CD1c-positive myeloid dendritic cell (primary cell): ENCODE measurements at regions not wholly inside any gene's neighbourhood (a gene's known extent, or its start where the extent isn't known, plus 50 kb on each side); places are given as distances from the start of the nearest gene placed in this dataset.
"Not testable (repeated sequence)": the region's sequence is repeated elsewhere in the genome, so short reads cannot be mapped to it uniquely, and the experiment has no call there.

Source experiments
- DNase-seq: peaks from one replicate; pipeline ENCODE4 v3.0.0-alpha.2; 2016; ENCODE audit errors: extremely low spot score

GRCh38 chr5:125412561-125413495, 666.4 kb upstream of the ZNF608 start:
- no peak for DNase-seq

- no peak for DNase-seq
These were observed 667.2 kb upstream of the ZNF608 start for GRCh38 chr5:125413496-125414274.

DNA sequence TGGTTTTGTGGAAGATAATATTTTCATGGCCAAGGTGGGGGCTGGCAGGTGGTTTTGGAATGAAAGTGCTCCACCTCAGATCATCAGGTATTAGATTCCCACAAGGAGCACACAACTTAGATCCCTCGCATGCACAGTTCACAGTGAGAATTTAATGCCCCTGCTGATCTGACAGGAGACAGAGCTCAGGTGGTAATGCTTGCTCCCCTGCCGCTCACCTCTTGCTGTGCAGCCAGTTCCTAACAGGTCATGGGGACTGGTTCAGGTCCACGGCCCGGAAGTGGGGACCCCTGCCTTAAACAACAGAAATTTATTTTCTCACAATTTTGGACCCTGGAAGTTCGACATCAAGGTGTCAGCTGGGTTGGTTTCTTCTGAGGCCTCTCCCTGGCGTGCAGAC, 668.7 kb upstream of the ZNF608 start:
- no peak for DNase-seq

- no peak for DNase-seq
These were observed 669.6 kb upstream of the ZNF608 start for GRCh38 chr5:125416055-125416454.

DNA sequence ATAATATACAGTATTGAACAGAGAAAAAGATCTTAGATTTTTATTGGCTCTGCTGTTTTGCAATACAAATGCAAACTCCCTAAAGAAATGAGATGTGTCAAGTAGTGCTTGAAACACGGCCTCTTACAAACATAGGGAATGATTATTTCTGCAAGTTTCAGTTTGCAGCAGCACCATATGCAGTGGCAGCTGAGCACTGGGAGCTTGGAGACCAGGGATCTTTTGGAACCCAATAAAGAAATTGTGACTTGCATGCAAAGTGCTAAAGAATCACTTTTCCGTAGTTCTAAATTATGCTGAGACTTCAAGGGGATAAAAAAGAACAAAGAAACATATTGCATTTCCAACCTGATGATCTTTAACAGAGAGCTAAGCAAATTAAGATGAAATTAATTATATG, 674.6 kb upstream of the ZNF608 start:
- no peak for DNase-seq

DNA sequence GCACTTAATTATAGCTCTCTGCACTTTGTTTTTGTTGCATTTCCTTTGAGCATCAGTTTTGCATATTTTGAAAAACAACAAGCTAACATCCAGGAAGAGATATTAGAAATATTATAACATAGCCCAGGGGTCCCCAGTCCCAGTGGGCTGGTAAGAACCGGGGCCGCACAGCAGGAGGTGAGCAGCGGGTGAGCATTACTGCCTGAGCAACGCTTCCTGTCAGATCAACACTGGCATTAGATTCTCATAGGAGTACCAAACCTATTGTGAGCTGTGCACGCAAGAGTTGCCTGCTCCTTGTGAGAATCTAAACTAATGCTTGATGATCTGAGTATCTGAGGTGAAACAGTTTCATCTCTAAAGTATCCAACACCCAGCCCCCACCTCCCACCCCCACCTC, 675.9 kb upstream of the ZNF608 start:
- DNase-seq, result no peak

GRCh38 chr5:125424402-125425141, 678.1 kb upstream of the ZNF608 start:
- no peak for DNase-seq

- DNase-seq, result no peak
These were observed 683.1 kb upstream of the ZNF608 start for GRCh38 chr5:125429498-125429897.

GRCh38 chr5:125433457-125433856, 687.0 kb upstream of the ZNF608 start:
- no peak for DNase-seq

DNA sequence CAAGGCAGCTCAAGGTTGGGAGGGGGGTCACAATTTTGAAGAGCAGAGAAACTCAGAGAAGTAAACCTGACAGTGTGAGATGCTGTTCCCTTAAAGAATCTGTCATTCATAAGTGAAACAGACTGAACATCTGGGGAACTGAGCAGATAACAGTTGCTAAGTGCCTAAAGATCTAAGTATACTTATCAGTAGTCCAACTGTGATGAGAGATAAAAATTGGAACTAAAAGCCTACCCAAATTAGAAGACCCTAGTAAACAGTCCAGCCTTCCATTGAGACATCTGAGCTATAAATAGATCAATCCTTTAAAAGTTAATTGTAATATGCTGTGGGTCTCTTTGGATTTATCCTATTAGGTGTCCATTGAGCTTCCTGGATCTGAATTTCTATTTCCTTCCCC, 692.8 kb upstream of the ZNF608 start:
- no peak for DNase-seq

DNA sequence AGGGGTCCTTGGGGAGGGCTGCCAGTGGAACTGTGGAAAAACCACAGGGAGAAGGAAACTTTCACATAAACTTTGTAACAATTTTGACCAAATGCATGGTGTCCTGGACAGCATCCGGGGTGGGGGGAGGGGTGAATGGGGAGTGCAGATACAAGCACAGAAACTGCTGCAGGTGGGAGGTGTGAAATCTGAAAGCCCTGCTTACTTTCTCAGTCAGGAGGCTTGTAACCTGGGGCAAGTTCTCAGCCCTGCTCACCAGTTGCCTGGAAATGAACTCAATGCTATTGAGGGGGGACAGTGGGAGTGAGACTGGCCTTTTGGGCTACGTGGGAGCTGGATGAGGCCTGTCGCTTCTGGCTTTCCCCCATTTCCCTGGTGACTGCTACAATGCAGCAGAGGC, 694.5 kb upstream of the ZNF608 start:
- DNase-seq, result no peak

DNA sequence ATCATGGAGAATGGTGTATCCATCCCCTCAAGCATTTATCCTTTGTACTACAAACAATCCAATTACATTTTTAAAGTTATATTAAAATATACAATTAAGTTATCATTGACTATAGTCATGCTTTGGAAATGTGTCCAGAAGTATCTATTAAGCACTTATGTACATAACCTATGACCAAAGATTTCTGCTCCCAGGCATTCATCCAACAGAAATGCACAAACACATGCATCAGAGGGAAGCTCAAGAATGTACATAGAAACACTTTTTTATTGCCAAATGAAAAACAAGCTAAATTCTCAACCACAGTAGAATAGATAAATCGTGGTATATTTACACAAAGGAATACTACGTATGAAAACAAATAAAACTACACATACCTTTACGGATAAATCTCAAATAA, 700.5 kb upstream of the ZNF608 start:
- no peak for DNase-seq

DNA sequence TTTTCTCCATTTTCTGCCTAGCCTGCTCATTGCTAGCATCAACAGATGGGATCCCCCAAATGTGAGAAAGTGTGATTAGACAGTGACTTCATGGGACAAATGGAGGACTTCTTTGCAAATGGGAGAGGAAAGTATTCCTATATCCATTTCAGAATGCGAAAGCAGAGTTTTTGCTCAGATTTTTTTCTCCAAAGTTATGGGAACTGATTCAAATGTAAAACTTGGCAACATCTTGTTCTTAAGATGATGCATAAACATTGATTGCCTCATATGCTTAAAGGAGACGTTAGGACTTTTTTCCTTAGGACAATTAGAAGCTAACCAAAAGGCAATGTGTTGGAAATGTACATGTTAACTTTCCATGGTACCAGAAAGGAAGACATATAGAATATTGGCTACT, 704.3 kb upstream of the ZNF608 start:
- no peak for DNase-seq

GRCh38 chr5:125451622-125452021, 705.2 kb upstream of the ZNF608 start:
- DNase-seq, result no peak

GRCh38 chr5:125452991-125453390, 706.6 kb upstream of the ZNF608 start:
- DNase-seq, result no peak

DNA sequence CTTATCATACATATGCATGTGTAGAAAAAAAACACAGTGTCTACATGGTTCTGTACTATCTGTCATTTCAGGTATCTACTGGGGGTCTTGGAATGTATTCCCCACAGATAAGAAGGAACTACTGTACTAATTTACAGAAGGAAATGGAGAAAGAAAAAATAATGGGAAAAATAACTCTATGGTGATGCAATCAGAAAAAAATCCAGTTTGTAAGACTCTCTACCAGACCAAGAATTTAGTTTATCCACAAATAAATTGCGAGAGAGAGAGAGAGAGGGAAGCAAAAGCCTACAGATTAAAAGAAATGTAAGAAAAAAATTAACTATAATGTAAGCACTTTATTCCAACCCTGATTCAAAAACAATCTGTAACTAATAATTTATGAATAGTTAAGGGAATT, 708.6 kb upstream of the ZNF608 start:
- DNase-seq, result no peak

- not testable (repeated sequence) for DNase-seq
These were observed 709.6 kb upstream of the ZNF608 start for GRCh38 chr5:125456005-125456404.

GRCh38 chr5:125457617-125458016, 711.2 kb upstream of the ZNF608 start:
- no peak for DNase-seq

GRCh38 chr5:125458949-125459348, 712.5 kb upstream of the ZNF608 start:
- DNase-seq, result not testable (repeated sequence)

DNA sequence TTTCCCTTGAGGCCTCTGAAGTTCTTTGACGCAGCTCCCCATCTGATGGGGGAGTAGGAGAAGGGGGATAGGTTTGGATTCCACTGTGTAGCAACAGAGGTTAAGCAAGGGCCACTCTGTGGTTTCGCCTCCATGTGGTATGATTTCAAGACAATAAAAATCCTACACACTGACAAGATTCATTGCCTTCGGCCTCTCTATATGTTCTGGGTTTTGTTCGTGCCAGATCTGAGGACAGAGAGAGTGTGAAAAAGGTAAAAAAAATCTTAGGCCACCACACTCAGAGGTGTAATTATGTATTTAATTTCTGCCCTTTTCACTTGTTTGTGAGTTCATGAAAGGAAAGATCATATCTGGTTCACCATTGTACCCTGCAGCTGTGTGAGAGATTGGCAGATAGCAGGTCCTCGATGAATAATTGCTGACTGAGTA, 715.2 kb upstream of the ZNF608 start:
- no peak for DNase-seq

- no peak for DNase-seq
These were observed 717.1 kb upstream of the ZNF608 start for GRCh38 chr5:125463466-125464092.
